ENCODE measurements at regions not wholly inside any gene's neighbourhood (a gene's known extent, or its start where the extent isn't known, plus 50 kb on each side); places are given as distances from the start of the nearest gene placed in this dataset.

- Histone ChIP-seq H3K27me3 (no peaks in the 10 kb centered on the region), H3K9me3 (no peaks in the 10 kb centered on the region), H3K4me3 (no peak overlapping the region), H3K36me3 (no peaks in the 10 kb centered on the region), H3K27ac (no peak overlapping the region), H3K4me1 (no peaks in the 10 kb centered on the region)
- WGBS, 2 donors: 42 to 48% methylated on average over 4 of the region's 4 CpGs
- TF ChIP-seq CTCF (IDR thresholded peaks at IDR 0.05): peak in 5 of 6 experiments; percentile 25 to 46 (median 29)
- TF ChIP-seq POLR2A (IDR thresholded peaks at IDR 0.05): no peak
- intact Hi-C loops (cut with DNase I): no loop called here
- no peak for DNase-seq
Measured at GRCh38 chr6:141677598-141678211, 455.0 kb upstream of the GJE1 start.

- Histone ChIP-seq H3K4me3 (no peak overlapping the region), H3K27me3 (no peaks in the 10 kb centered on the region), H3K27ac (no peak overlapping the region), H3K9me3 (no peaks in the 10 kb centered on the region), H3K36me3 (no peaks in the 10 kb centered on the region), H3K4me1 (no peaks in the 10 kb centered on the region)
- intact Hi-C loops (cut with DNase I): no loop called here
- no peak for DNase-seq
- no peak for TF ChIP-seq CTCF (IDR thresholded peaks at IDR 0.05)
- no peak for TF ChIP-seq POLR2A (IDR thresholded peaks at IDR 0.05)
- WGBS, 2 donors: 32 to 38% methylated on average over 1 of the region's 1 CpG
Measured at GRCh38 chr6:141675957-141676356, 456.8 kb upstream of the GJE1 start.

- no peaks in the 10 kb centered on the region for H3K27me3 ChIP-seq
- H3K4me1 ChIP-seq: no peaks in the 10 kb centered on the region
- intact Hi-C loops (cut with DNase I): no loop called here
- no peak overlapping the region for H3K4me3 ChIP-seq
- no peak overlapping the region for H3K27ac ChIP-seq
- no peak for DNase-seq
- TF ChIP-seq POLR2A (IDR thresholded peaks at IDR 0.05) (no peak), CTCF (IDR thresholded peaks at IDR 0.05) (no peak)
- WGBS, 2 donors: 71 to 92% methylated on average over 3 to 5 of the region's 7 CpGs
- no peaks in the 10 kb centered on the region for H3K9me3 ChIP-seq
- no peaks in the 10 kb centered on the region for H3K36me3 ChIP-seq
Measured at GRCh38 chr6:141669141-141669540, 463.6 kb upstream of the GJE1 start.

GRCh38 chr6:141667580-141668309 is 465.0 kb upstream of the GJE1 start:
- Histone ChIP-seq H3K4me3 (no peak overlapping the region), H3K27ac (no peak overlapping the region), H3K9me3 (no peaks in the 10 kb centered on the region), H3K27me3 (no peaks in the 10 kb centered on the region), H3K36me3 (no peaks in the 10 kb centered on the region), H3K4me1 (no peaks in the 10 kb centered on the region)
- WGBS, 2 donors: 26 to 50% methylated on average over 3 of the region's 3 CpGs
- no peak for TF ChIP-seq CTCF (IDR thresholded peaks at IDR 0.05)
- TF ChIP-seq POLR2A (IDR thresholded peaks at IDR 0.05): no peak
- no peak for DNase-seq
- intact Hi-C loops (cut with DNase I): no loop called here

- Histone ChIP-seq H3K4me1 (no peaks in the 10 kb centered on the region), H3K27me3 (no peaks in the 10 kb centered on the region), H3K36me3 (no peaks in the 10 kb centered on the region), H3K27ac (no peak overlapping the region), H3K9me3 (no peaks in the 10 kb centered on the region), H3K4me3 (no peak overlapping the region)
- no peak for DNase-seq
- WGBS, 2 donors: 38 to 59% methylated on average over 1 of the region's 1 CpG
- TF ChIP-seq POLR2A (IDR thresholded peaks at IDR 0.05): no peak
- no peak for TF ChIP-seq CTCF (IDR thresholded peaks at IDR 0.05)
- intact Hi-C loops (cut with DNase I): no loop called here
Measured at GRCh38 chr6:141666187-141666586, 466.5 kb upstream of the GJE1 start.
